ENCODE measurements at regions not wholly inside any gene's neighbourhood (a gene's known extent, or its start where the extent isn't known, plus 50 kb on each side); places are given as distances from the start of the nearest gene placed in this dataset.
A peak's percentile ranks its signal among the peaks of the same experiment; 100 is the strongest.

- no peak overlapping the region for H2AFZ ChIP-seq
- no peak for TF ChIP-seq EZH2phosphoT487 (IDR thresholded peaks at IDR 0.05; ENCODE audit: low read depth, severe bottlenecking, unreplicated experiment)
- H3K9me3 ChIP-seq (ENCODE audit: low read depth) = no peaks in the 10 kb centered on the region
- no peaks in the 10 kb centered on the region for H4K20me1 ChIP-seq (ENCODE audit: insufficient read depth, poor library complexity, severe bottlenecking)
- no peak overlapping the region for H3K4me2 ChIP-seq
- H3K36me3 ChIP-seq (replicated peaks; ENCODE audit: insufficient read depth, low read depth) = no peaks in the 10 kb centered on the region
- no peaks in the 10 kb centered on the region for H3K27me3 ChIP-seq
- no peak overlapping the region for H3K27ac ChIP-seq
- H3K4me1 ChIP-seq (ENCODE audit: insufficient read depth) = peaks cover 8% of the 10 kb centered on the region
- H3K4me3 ChIP-seq = no peak overlapping the region
- DNase-seq (ENCODE audit: low spot score) = no peak
- WGBS (ENCODE audit: low lambda C conversion rate, missing lambda C conversion rate) = 97% methylated on average over 4 of the region's 4 CpGs
- no peaks in the 10 kb centered on the region for H3K9me2 ChIP-seq (replicated peaks; ENCODE audit: insufficient read depth)
- H3K79me2 ChIP-seq = no peaks in the 10 kb centered on the region
These were observed 74.8 kb downstream of the CD24 start for GRCh38 chr6:106899697-106900096.

GRCh38 chr6:106897580-106897979, 76.9 kb downstream of the CD24 start:
- Histone ChIP-seq H3K4me1 (ENCODE audit: insufficient read depth) (peaks cover 8% of the 10 kb centered on the region), H4K20me1 (ENCODE audit: insufficient read depth, poor library complexity, severe bottlenecking) (no peaks in the 10 kb centered on the region), H3K9me2 (replicated peaks; ENCODE audit: insufficient read depth) (no peaks in the 10 kb centered on the region), H2AFZ (no peak overlapping the region), H3K27ac (peak overlapping the region; percentile 29), H3K4me3 (no peak overlapping the region), H3K4me2 (peak overlapping the region; percentile 15), H3K9me3 (ENCODE audit: low read depth) (no peaks in the 10 kb centered on the region), H3K79me2 (no peaks in the 10 kb centered on the region), H3K27me3 (no peaks in the 10 kb centered on the region), H3K36me3 (replicated peaks; ENCODE audit: insufficient read depth, low read depth) (no peaks in the 10 kb centered on the region)
- DNase-seq (ENCODE audit: low spot score) = no peak
- WGBS (ENCODE audit: low lambda C conversion rate, missing lambda C conversion rate) = 26% methylated on average over 5 of the region's 5 CpGs
- TF ChIP-seq CTCF (IDR thresholded peaks at IDR 0.05; ENCODE audit: poor library complexity) (no peak), EZH2phosphoT487 (IDR thresholded peaks at IDR 0.05; ENCODE audit: low read depth, severe bottlenecking, unreplicated experiment) (no peak), EZH2 (IDR thresholded peaks at IDR 0.05; ENCODE audit: borderline replicate concordance) (no peak)

- Histone ChIP-seq H3K4me1 (ENCODE audit: insufficient read depth) (peaks cover 6% of the 10 kb centered on the region), H3K9me2 (replicated peaks; ENCODE audit: insufficient read depth) (no peaks in the 10 kb centered on the region), H3K27ac (no peak overlapping the region), H3K9me3 (ENCODE audit: low read depth) (no peaks in the 10 kb centered on the region), H3K4me3 (no peak overlapping the region), H3K36me3 (replicated peaks; ENCODE audit: insufficient read depth, low read depth) (no peaks in the 10 kb centered on the region), H3K4me2 (no peak overlapping the region), H3K27me3 (no peaks in the 10 kb centered on the region), H3K79me2 (no peaks in the 10 kb centered on the region), H2AFZ (no peak overlapping the region), H4K20me1 (ENCODE audit: insufficient read depth, poor library complexity, severe bottlenecking) (no peaks in the 10 kb centered on the region)
- DNase-seq (ENCODE audit: low spot score) = no peak
- WGBS (ENCODE audit: low lambda C conversion rate, missing lambda C conversion rate) = 80% methylated on average over 5 of the region's 5 CpGs
- TF ChIP-seq EZH2phosphoT487 (IDR thresholded peaks at IDR 0.05; ENCODE audit: low read depth, severe bottlenecking, unreplicated experiment) = no peak
- no peak for TF ChIP-seq EZH2 (IDR thresholded peaks at IDR 0.05; ENCODE audit: borderline replicate concordance)
- TF ChIP-seq CTCF (IDR thresholded peaks at IDR 0.05; ENCODE audit: poor library complexity) = no peak
These were observed 78.9 kb downstream of the CD24 start for GRCh38 chr6:106895703-106896040.

- H3K79me2 ChIP-seq = no peaks in the 10 kb centered on the region
- no peaks in the 10 kb centered on the region for H3K9me2 ChIP-seq (replicated peaks; ENCODE audit: insufficient read depth)
- H3K4me3 ChIP-seq = no peak overlapping the region
- H3K4me2 ChIP-seq = no peak overlapping the region
- no peaks in the 10 kb centered on the region for H4K20me1 ChIP-seq (ENCODE audit: insufficient read depth, poor library complexity, severe bottlenecking)
- no peaks in the 10 kb centered on the region for H3K36me3 ChIP-seq (replicated peaks; ENCODE audit: insufficient read depth, low read depth)
- peak; percentile 46 for DNase-seq (ENCODE audit: low spot score)
- H3K27me3 ChIP-seq = no peaks in the 10 kb centered on the region
- no peak for TF ChIP-seq EZH2phosphoT487 (IDR thresholded peaks at IDR 0.05; ENCODE audit: low read depth, severe bottlenecking, unreplicated experiment)
- TF ChIP-seq CTCF (IDR thresholded peaks at IDR 0.05; ENCODE audit: poor library complexity) = no peak
- TF ChIP-seq EZH2 (IDR thresholded peaks at IDR 0.05; ENCODE audit: borderline replicate concordance) = no peak
- H3K9me3 ChIP-seq (ENCODE audit: low read depth) = no peaks in the 10 kb centered on the region
- no peak overlapping the region for H2AFZ ChIP-seq
- H3K4me1 ChIP-seq (ENCODE audit: insufficient read depth) = peaks cover 7% of the 10 kb centered on the region
- 95% methylated on average over 6 of the region's 6 CpGs for WGBS (ENCODE audit: low lambda C conversion rate, missing lambda C conversion rate)
- H3K27ac ChIP-seq = no peak overlapping the region
These were observed 79.4 kb downstream of the CD24 start for GRCh38 chr6:106894978-106895702.
